Stomach (tissue), 4 donors: ENCODE measurements at regions not wholly inside any gene's neighbourhood (a gene's known extent, or its start where the extent isn't known, plus 50 kb on each side); places are given as distances from the start of the nearest gene placed in this dataset.

ENCODE experiments used
- EP300 ChIP-seq: sonication (generic); formaldehyde crosslinking; IDR thresholded peaks from one replicate; pipeline ENCODE4 v1.6.1; 2017; ENCODE audit warnings: antibody characterized with exemption
- POLR2A ChIP-seq, 4 donors: fragments of 450-650 bp; IDR thresholded peaks; one replicate each; pipeline ENCODE4 v1.6.1; 2016; ENCODE audit warnings: antibody characterized with exemption in 4 of 4, control low read depth in 2 of 4, mild to moderate bottlenecking in 1 of 4, moderate library complexity in 1 of 4
- POLR2AphosphoS5 ChIP-seq, 3 donors: sonication (generic); formaldehyde crosslinking; IDR thresholded peaks; one replicate each; pipeline ENCODE4 v1.6.1; 2016; ENCODE audit warnings: antibody characterized with exemption in 3 of 3
- TF ChIP-seq, protein P1 (sequence below), 7 experiments: fragments of 450-650 bp in 4 of 7; fragments of 200-600 bp in 3 of 7; sonication (generic) in 3 of 7; IDR thresholded peaks; one replicate each; pipeline ENCODE4 v1.5.1; 2016 to 2019; ENCODE audit warnings: antibody characterized with exemption in 7 of 7, control low read depth in 2 of 7, mild to moderate bottlenecking in 1 of 7

DNA sequence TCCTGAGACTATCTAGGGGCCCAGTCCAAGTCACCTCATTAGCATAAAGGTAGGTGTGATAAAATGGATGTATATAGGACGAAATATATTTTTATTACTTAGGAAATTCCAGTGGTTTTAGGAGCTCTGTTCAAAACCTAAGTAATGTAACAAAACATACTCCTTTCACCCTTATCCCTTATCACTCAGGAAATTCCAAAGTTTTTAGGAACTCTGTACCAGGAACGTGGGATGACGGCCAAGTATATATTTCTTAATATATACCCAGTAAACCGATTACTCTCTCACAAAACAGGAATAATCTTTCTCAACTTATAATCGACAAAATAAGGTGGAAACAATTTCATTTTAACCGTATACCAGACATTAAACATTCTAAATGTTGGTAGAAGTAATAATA, 195.7 kb downstream of the ZPLD1 start:
- TF ChIP-seq EP300 (no peak), POLR2A (IDR thresholded peaks at IDR 0.05) (no peak), POLR2AphosphoS5 (IDR thresholded peaks at IDR 0.05) (no peak)
- TF ChIP-seq, protein P1, sequence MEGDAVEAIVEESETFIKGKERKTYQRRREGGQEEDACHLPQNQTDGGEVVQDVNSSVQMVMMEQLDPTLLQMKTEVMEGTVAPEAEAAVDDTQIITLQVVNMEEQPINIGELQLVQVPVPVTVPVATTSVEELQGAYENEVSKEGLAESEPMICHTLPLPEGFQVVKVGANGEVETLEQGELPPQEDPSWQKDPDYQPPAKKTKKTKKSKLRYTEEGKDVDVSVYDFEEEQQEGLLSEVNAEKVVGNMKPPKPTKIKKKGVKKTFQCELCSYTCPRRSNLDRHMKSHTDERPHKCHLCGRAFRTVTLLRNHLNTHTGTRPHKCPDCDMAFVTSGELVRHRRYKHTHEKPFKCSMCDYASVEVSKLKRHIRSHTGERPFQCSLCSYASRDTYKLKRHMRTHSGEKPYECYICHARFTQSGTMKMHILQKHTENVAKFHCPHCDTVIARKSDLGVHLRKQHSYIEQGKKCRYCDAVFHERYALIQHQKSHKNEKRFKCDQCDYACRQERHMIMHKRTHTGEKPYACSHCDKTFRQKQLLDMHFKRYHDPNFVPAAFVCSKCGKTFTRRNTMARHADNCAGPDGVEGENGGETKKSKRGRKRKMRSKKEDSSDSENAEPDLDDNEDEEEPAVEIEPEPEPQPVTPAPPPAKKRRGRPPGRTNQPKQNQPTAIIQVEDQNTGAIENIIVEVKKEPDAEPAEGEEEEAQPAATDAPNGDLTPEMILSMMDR (IDR thresholded peaks at IDR 0.05), result no peak
